GM08714 (cell line): ENCODE measurements at regions not wholly inside any gene's neighbourhood (a gene's known extent, or its start where the extent isn't known, plus 50 kb on each side); places are given as distances from the start of the nearest gene placed in this dataset.
"Not testable (repeated sequence)": the region's sequence is repeated elsewhere in the genome, so short reads cannot be mapped to it uniquely, and the experiment has no call there.

Experiments
- H3K4me3 ChIP-seq: fragments of 200-500 bp; sonication (Bioruptor generic); 2 replicates; pipeline ENCODE4 v1.5.1; 2014; ENCODE audit warnings: mild to moderate bottlenecking, low read length, inconsistent platforms
- ZNF274 ChIP-seq: IDR thresholded peaks from 2 replicates; pipeline ENCODE4 v1.6.1; 2012; ENCODE audit warnings: mild to moderate bottlenecking, low read depth, low read length

DNA sequence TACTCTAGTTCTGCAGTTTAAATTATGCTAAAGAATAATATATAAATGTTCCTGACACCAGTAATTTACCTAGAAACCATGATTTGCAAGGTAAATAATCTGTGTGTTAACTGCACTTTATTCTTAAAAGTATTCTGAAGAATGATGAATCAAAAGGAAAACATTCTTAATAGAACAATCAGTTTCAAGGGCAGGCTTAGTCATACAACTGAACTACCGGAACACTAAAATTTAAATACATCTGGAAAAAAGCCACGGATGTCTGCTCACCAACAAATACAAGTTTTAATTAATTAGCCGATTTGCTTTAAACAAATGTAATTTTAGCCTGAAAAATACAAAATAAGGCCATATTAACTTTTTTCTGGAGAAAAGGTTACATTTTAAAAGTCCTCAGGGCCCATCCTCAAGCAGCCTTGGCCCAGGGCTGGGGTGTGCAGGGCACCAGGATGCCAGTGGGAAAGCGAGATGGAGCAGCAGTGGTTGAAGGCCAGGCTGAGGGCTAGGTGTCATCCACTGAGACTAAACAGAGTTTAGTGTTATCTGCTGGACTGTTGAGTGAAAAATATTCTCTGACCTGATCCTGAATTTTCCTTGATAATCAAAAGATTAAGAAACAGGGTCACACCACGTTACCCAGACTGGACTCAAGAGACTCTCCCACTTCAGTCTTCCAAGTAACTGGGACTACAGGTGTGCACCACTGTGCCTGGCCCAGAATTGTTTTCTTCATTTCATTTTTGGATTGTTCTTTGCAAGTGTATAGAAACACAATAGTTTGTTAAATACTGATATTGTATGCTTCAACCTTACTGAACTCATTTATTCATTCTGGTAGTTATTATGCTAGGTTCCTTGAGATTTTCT, 88.2 kb upstream of the DST start:
- TF ChIP-seq ZNF274, result no peak
- no peak overlapping the region for H3K4me3 ChIP-seq

GRCh38 chr6:56729719-56730118, 87.0 kb upstream of the DST start:
- H3K4me3 ChIP-seq, result no peak overlapping the region
- TF ChIP-seq ZNF274, result no peak

DNA sequence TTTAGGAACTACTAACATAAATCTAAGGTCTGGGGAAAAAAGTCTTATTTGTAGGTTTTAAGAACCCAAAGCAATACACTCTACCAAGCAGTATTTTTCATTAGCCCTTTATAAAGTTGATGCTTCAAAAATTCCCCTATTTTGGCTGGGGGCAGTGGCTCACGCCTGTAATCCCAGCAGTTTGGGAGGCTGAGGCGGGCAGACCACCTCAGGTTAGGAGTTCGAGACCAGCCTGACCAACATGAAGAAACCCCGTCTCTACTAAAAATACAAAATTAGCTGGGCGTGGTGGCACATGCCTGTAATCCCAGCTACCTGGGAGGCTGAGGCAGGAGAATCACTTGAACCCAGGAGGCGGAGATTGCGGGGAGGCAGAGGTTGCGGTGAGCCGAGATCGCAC, 86.5 kb upstream of the DST start:
- H3K4me3 ChIP-seq, result not testable (repeated sequence)

DNA sequence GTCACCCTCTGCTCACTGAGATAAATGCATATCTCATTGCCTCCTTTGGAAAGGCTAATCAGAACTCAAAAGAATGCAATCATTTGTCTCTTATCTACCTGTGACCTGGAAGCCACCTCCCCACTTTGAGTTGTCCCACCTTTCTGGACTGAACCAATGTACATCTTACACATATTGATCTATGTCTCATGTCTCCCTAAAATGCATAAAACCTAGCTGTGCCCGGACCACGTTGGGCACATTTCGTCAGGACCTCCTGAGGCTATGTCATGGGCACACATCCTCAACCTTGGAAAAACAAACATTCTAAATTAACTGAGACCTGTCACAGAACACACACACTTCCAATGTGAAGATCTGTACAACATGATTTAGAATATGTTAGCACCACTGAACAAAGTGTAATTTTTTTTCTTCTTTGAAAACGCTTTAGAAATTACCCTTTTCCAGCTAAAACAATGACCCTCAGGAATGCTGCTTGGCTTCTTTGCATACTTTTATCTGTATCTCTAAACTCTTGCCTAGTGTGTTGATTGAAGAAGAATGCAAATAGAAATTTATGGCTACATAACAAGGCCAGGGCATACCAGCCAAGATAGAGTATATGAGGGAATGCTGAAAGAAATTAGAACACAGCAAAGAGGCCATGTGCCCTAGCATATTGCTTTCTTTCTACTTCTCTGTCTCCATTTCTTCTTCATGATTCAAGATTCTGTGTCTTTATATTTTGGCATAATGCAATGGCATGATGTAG, 84.6 kb upstream of the DST start:
- no peak for TF ChIP-seq ZNF274
- H3K4me3 ChIP-seq, result no peak overlapping the region

- no peak overlapping the region for H3K4me3 ChIP-seq
Measured at GRCh38 chr6:56725254-56725653, 82.6 kb upstream of the DST start.

DNA sequence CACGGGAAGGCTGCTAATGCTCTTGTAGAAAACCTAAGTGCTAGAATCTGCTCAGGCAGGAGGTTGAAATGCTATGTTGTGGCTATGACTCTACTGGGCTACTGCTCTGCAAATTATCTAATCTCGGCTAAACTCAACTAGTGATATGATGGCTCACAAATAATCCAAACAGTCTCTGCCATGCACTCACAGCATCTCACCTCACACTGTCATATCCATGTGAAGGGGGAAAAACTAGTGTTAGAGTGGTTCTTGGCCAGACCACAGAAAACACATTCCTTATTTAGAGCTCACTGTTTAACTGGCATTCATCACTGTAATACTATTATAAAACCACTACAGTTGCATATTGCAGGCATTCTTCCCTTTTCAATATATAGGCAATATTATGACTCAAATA, 81.8 kb upstream of the DST start:
- no peak overlapping the region for H3K4me3 ChIP-seq
- TF ChIP-seq ZNF274, result no peak

More at GRCh38 chr6:56725254-56725653, 82.6 kb upstream of the DST start:
- no peak for TF ChIP-seq ZNF274

GRCh38 chr6:56720882-56721281, 78.2 kb upstream of the DST start:
- TF ChIP-seq ZNF274, result no peak
- no peak overlapping the region for H3K4me3 ChIP-seq

DNA sequence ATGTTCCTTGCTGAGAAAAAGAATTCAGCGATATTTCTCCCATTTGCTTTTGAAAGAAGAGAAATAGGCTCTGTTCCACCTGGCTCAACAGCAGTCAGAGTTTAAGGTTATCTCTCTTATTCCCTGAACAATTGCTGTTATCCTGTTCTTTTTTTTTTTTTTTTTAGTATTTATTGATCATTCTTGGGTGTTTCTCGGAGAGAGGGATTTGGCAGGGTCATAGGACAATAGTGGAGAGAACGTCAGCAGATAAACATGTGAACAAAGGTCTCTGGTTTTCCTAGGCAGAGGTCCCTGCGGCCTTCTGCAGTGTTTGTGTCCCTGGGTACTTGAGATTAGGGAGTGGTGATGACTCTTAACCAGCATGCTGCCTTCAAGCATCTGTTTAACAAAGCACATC, 77.5 kb upstream of the DST start:
- H3K4me3 ChIP-seq, result not testable (repeated sequence)

DNA sequence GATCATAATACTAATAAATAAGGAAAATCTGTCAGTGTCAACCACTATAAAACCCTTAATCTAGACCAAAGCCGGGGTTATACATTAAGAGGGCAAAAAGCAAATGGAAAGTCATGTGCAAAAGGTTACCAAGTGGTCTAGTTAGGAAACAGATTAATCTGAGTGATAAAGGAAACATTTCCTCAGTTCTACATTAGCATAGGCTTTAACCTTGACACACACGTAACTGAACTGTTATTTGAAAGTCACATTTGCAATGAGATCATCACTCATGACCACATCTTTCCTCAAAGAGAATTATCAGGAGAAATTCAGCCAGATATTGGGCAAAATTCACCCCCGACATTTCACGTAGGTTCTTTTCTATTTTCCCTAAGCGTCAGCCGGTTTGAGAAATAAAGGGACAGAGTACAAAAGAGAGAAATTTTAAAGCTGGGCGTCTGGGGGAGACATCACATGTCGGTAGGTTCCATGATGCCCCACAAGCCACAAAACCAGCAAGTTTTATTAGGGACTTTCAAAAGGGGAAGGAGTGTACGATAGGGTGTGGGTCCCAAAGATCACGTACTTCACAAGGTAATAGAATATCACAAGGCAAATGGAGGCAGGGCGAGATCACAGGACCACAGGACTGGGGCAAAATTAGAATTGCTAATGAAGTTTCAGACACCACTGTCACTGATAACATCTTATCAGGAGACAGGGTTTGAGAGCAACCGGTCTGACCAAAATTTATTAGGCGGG, 76.8 kb upstream of the DST start:
- H3K4me3 ChIP-seq, result not testable (repeated sequence)

- TF ChIP-seq ZNF274, result no peak
- H3K4me3 ChIP-seq, result no peak overlapping the region
Measured at GRCh38 chr6:56718236-56718635, 75.5 kb upstream of the DST start.

DNA sequence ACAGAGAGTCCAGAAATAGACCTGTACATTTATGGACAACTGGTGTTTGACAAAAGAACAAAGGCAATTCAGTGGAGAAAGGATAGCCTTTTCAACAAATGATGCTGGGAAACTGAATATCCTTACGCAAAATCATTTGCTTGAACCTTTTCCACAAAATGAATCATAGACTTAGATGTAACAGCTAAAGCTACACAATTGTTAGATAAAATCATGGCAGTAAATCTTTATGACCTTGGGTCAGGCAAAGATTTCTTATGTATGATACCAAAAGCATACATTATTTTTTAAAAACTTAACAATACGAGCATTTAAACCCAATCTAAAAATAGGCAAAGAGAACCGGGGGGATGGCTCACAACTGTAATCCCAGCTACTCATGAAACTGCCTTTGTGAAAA, 73.5 kb upstream of the DST start:
- no peak overlapping the region for H3K4me3 ChIP-seq
- TF ChIP-seq ZNF274, result no peak

- TF ChIP-seq ZNF274, result no peak
- H3K4me3 ChIP-seq, result no peak overlapping the region
Measured at GRCh38 chr6:56715741-56716140, 73.1 kb upstream of the DST start.

GRCh38 chr6:56714982-56715456, 72.3 kb upstream of the DST start:
- no peak overlapping the region for H3K4me3 ChIP-seq
- TF ChIP-seq ZNF274, result no peak

- no peak overlapping the region for H3K4me3 ChIP-seq
- no peak for TF ChIP-seq ZNF274
Measured at GRCh38 chr6:56714273-56714672, 71.6 kb upstream of the DST start.

- no peak for TF ChIP-seq ZNF274
- no peak overlapping the region for H3K4me3 ChIP-seq
Measured at GRCh38 chr6:56713254-56713672, 70.6 kb upstream of the DST start.
